Cardiac muscle cell (in vitro differentiated cells and primary cell): ENCODE measurements at regions not wholly inside any gene's neighbourhood (a gene's known extent, or its start where the extent isn't known, plus 50 kb on each side); places are given as distances from the start of the nearest gene placed in this dataset.

Experiments used
- DNase-seq, 2 donors: peaks; one replicate each; pipeline versions ENCODE4 v3.0.0 to v3.0.0-alpha.2; 2010 to 2017; ENCODE audit warnings: low read depth in 1 of 2, low spot score in 1 of 2
- H3K27ac ChIP-seq: fragments of 200-600 bp; sonication (generic); 2 replicates; pipeline ENCODE4 v1.5.1; 2016
- H3K27me3 ChIP-seq: fragments of 200-600 bp; sonication (generic); 2 replicates; pipeline ENCODE4 v1.6.0; 2016; ENCODE audit warnings: control low read depth
- H3K36me3 ChIP-seq: fragments of 200-600 bp; sonication (generic); 2 replicates; pipeline ENCODE4 v1.5.1; 2016; ENCODE audit warnings: control low read depth
- H3K4me1 ChIP-seq: fragments of 200-600 bp; sonication (generic); 2 replicates; pipeline ENCODE4 v1.8.1; 2017; ENCODE audit warnings: low read depth, mild to moderate bottlenecking, mixed run types
- H3K4me3 ChIP-seq: fragments of 200-600 bp; sonication (generic); 2 replicates; pipeline ENCODE4 v1.5.1; 2016; ENCODE audit warnings: mild to moderate bottlenecking
- H3K9me3 ChIP-seq: fragments of 200-600 bp; sonication (generic); 2 replicates; pipeline ENCODE4 v1.5.1; 2017; ENCODE audit warnings: low read depth, mild to moderate bottlenecking, control low read depth
- CTCF ChIP-seq: IDR thresholded peaks from 2 replicates; pipeline ENCODE4 v1.5.1; 2012; ENCODE audit warnings: low read depth, mild to moderate bottlenecking, low read length

GRCh38 chr5:40376566-40376965 lies 303.1 kb upstream of the PTGER4 start:
- Histone ChIP-seq H3K27ac (no peak overlapping the region), H3K27me3 (no peaks in the 10 kb centered on the region), H3K9me3 (no peaks in the 10 kb centered on the region), H3K4me3 (no peak overlapping the region), H3K36me3 (no peaks in the 10 kb centered on the region), H3K4me1 (no peaks in the 10 kb centered on the region)
- no peak for DNase-seq
- no peak for TF ChIP-seq CTCF

- Histone ChIP-seq H3K27me3 (no peaks in the 10 kb centered on the region), H3K9me3 (no peaks in the 10 kb centered on the region), H3K4me1 (no peaks in the 10 kb centered on the region), H3K36me3 (no peaks in the 10 kb centered on the region), H3K4me3 (no peak overlapping the region), H3K27ac (no peak overlapping the region)
- TF ChIP-seq CTCF, result no peak
- DNase-seq, result no peak
Measured at GRCh38 chr5:40374853-40375252, 304.9 kb upstream of the PTGER4 start.

DNA sequence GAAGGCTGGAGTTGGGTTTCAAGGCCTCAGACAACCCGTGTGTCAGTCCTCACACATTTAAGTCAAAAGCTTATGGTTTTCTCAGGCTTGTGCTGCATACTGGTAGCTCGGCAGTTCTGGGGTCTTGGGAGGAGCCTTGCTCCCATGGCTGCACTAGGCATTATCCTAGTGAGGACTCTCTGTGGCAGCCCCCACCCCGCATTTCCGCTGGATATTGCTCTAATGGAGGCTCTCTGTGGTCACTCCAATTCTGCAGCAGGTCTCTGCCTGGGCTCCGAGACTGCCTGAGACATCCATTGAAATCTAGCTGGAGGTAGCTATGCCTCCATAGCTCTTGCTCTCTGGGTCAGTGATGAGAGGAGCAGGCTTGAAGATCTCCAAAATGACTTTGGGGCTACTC lies 311.5 kb upstream of the PTGER4 start:
- no peak overlapping the region for H3K27ac ChIP-seq
- DNase-seq, result no peak
- no peak overlapping the region for H3K4me3 ChIP-seq
- no peaks in the 10 kb centered on the region for H3K4me1 ChIP-seq
- H3K36me3 ChIP-seq, result no peaks in the 10 kb centered on the region
- no peak for TF ChIP-seq CTCF
- no peaks in the 10 kb centered on the region for H3K27me3 ChIP-seq
- H3K9me3 ChIP-seq, result no peaks in the 10 kb centered on the region

GRCh38 chr5:40367255-40367654 lies 312.5 kb upstream of the PTGER4 start:
- DNase-seq, result peak in 1 of 2 donors; percentile 13
- Histone ChIP-seq H3K4me1 (no peaks in the 10 kb centered on the region), H3K27me3 (no peaks in the 10 kb centered on the region), H3K9me3 (no peaks in the 10 kb centered on the region), H3K27ac (no peak overlapping the region), H3K4me3 (no peak overlapping the region), H3K36me3 (no peaks in the 10 kb centered on the region)
- peak; percentile 7 for TF ChIP-seq CTCF

DNA sequence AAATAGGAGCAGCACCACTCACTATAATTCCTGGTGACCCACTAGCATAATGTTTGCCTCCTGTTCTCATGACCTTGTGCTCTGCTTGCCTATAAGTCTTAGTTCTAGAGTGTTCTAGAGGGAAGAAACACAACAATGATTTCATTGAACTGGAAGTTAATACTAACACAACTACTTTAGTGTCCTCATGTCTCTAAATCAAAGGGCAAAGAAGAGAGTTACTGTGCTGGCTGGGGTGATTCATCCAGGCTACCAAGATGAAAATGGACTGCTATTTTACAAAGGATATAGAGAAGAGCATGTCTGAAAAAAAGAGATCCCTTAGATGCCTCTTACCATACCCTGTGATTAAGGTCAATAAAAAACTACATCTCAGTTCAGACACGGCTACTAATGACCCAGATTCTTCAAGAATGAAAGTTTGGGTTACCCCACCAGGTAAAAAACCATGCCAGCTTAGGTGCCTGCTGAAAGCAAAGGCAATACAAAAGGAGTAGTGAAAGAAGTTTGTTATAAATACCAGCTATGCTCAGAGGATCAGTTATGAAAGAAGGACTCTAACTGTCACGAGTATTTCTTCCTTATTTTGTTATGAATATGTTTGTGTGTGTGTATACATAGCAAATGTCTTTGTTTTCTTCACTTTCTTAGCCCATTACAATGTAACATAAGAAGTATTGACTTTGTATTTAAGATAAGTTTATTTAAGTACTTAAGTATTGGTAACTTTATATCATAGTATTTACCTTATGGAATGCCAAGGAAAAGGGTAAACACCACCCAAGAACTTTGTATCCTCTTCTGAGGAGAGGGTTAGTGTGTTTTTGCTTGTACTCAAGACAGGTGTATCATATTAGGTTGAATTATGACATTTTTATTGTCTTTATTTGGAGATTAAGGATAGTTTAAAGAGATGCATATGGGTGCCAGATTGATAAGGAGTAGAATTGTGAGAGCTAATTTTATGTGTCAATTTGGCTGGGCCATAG lies 314.1 kb upstream of the PTGER4 start:
- H3K27ac ChIP-seq, result no peak overlapping the region
- H3K4me1 ChIP-seq, result no peaks in the 10 kb centered on the region
- H3K36me3 ChIP-seq, result no peaks in the 10 kb centered on the region
- TF ChIP-seq CTCF, result no peak
- DNase-seq, result no peak
- no peaks in the 10 kb centered on the region for H3K27me3 ChIP-seq
- H3K4me3 ChIP-seq, result no peak overlapping the region
- no peaks in the 10 kb centered on the region for H3K9me3 ChIP-seq
